Adrenal gland (tissue), 5 donors: ENCODE measurements at regions not wholly inside any gene's neighbourhood (a gene's known extent, or its start where the extent isn't known, plus 50 kb on each side); places are given as distances from the start of the nearest gene placed in this dataset.

ENCODE experiments used
- CTCF ChIP-seq, 6 experiments: fragments of 450-650 bp in 4 of 6; fragments of 200-600 bp in 2 of 6; sonication (generic) in 1 of 6; IDR thresholded peaks; 1 replicate in 5 of 6; 2 replicates in 1 of 6; pipeline versions ENCODE4 v1.5.1 to v1.8.0; 2016 to 2021; ENCODE audit warnings: antibody characterized with exemption in 6 of 6, mild to moderate bottlenecking in 2 of 6, moderate library complexity in 1 of 6
- POLR2A ChIP-seq, 2 donors: fragments of 450-650 bp; IDR thresholded peaks; one replicate each; pipeline ENCODE4 v1.6.1; 2017; ENCODE audit warnings: antibody characterized with exemption in 2 of 2, mild to moderate bottlenecking in 2 of 2, moderate library complexity in 1 of 2
- donor health status: DM: no; HTN: no; CAD: no.

- no peak for TF ChIP-seq POLR2A (IDR thresholded peaks at IDR 0.05)
- TF ChIP-seq CTCF (IDR thresholded peaks at IDR 0.05), result no peak
These were observed 198.5 kb upstream of the ZNF618 start for GRCh38 chr9:113677569-113677968.
